Endothelial cell of umbilical vein (primary cell): ENCODE measurements at regions not wholly inside any gene's neighbourhood (a gene's known extent, or its start where the extent isn't known, plus 50 kb on each side); places are given as distances from the start of the nearest gene placed in this dataset.

Experiments
- CTCF ChIP-seq, 2 donors: IDR thresholded peaks; 1 replicate in 1 of 2; 2 replicates in 1 of 2; pipeline ENCODE4 v1.5.1; 2011; ENCODE audit warnings: low read length in 2 of 2, mild to moderate bottlenecking in 2 of 2, moderate library complexity in 2 of 2, control low read depth in 1 of 2, inconsistent platforms in 1 of 2, low read depth in 1 of 2; ENCODE audit not compliant: insufficient read depth in 1 of 2; ENCODE audit errors: extremely low read depth in 1 of 2
- EZH2 ChIP-seq: IDR thresholded peaks from 2 replicates; pipeline ENCODE4 v1.6.1; 2012; ENCODE audit warnings: borderline replicate concordance, low read depth, mild to moderate bottlenecking, moderate library complexity, low read length, inconsistent platforms; ENCODE audit not compliant: severe bottlenecking
- FOS ChIP-seq: IDR thresholded peaks from 2 replicates; pipeline ENCODE4 v1.6.1; 2011; ENCODE audit warnings: mild to moderate bottlenecking, low read length, moderate library complexity, borderline replicate concordance; ENCODE audit not compliant: insufficient read depth
- GATA2 ChIP-seq: IDR thresholded peaks from 2 replicates; pipeline ENCODE4 v1.7.0; 2011; ENCODE audit warnings: low read depth, mild to moderate bottlenecking, moderate library complexity, mixed read lengths, low read length; ENCODE audit not compliant: insufficient read length, insufficient read depth
- JUN ChIP-seq: IDR thresholded peaks from 2 replicates; pipeline ENCODE4 v1.6.1; 2011; ENCODE audit warnings: borderline replicate concordance, low read depth; ENCODE audit not compliant: insufficient read length, insufficient read depth
- MYC ChIP-seq: IDR thresholded peaks from one replicate; pipeline ENCODE4 v1.6.1; 2011; ENCODE audit warnings: mild to moderate bottlenecking, low read depth, low read length
- POLR2A ChIP-seq: IDR thresholded peaks from 2 replicates; pipeline ENCODE4 v1.6.1; 2012; ENCODE audit warnings: low read depth, mild to moderate bottlenecking, control low read depth, low read length
- POLR2AphosphoS5 ChIP-seq: IDR thresholded peaks from 2 replicates; pipeline ENCODE4 v1.6.1; 2012; ENCODE audit warnings: low read depth, mild to moderate bottlenecking, control low read depth, low read length, moderate library complexity; ENCODE audit not compliant: insufficient read depth
- TF ChIP-seq, protein P1 (sequence below): IDR thresholded peaks from 2 replicates; pipeline ENCODE4 v1.6.1; 2011; ENCODE audit not compliant: insufficient read depth, insufficient read length

- TF ChIP-seq CTCF (IDR thresholded peaks at IDR 0.05; ENCODE audit: extremely low read depth in 1 of 2, insufficient read depth in 1 of 2, low read depth in 1 of 2, low read length in 2 of 2): no peak
- no peak for TF ChIP-seq EZH2
- TF ChIP-seq POLR2A: no peak
- no peak for TF ChIP-seq POLR2AphosphoS5
- no peak for TF ChIP-seq FOS
- TF ChIP-seq JUN: no peak
- TF ChIP-seq, protein P1, sequence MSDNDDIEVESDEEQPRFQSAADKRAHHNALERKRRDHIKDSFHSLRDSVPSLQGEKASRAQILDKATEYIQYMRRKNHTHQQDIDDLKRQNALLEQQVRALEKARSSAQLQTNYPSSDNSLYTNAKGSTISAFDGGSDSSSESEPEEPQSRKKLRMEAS: no peak
- no peak for TF ChIP-seq GATA2
- no peak for TF ChIP-seq MYC
Measured at GRCh38 chr2:217289907-217290280, 430.0 kb upstream of the TNP1 start.
